ENCODE measurements at regions not wholly inside any gene's neighbourhood (a gene's known extent, or its start where the extent isn't known, plus 50 kb on each side); places are given as distances from the start of the nearest gene placed in this dataset.
"Not testable (repeated sequence)": the region's sequence is repeated elsewhere in the genome, so short reads cannot be mapped to it uniquely, and the experiment has no call there.

DNA sequence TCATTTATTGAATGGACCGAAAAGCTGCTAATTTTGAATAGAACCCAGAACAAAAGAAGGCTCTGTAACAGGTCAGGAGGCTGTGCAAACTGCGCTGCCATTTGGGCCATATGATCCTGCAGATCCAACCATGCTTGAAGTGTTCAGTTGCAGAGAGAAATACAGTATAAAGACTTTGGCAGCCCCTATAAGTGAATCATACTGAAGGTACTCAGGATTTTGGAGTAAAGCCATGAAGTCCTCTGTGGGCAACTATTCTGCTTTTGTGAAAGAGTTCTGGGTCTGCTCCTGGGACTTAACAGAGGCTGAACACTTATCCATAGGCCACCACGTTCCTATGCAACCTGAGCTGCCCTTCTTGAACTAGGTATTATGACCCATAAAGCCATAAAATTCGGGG lies 1613.6 kb upstream of the PRMT6 start:
- no peak overlapping the region for H3K4me3 ChIP-seq
- H3K36me3 ChIP-seq: no peaks in the 10 kb centered on the region
- no peaks in the 10 kb centered on the region for H3K27me3 ChIP-seq
- TF ChIP-seq, protein P1, sequence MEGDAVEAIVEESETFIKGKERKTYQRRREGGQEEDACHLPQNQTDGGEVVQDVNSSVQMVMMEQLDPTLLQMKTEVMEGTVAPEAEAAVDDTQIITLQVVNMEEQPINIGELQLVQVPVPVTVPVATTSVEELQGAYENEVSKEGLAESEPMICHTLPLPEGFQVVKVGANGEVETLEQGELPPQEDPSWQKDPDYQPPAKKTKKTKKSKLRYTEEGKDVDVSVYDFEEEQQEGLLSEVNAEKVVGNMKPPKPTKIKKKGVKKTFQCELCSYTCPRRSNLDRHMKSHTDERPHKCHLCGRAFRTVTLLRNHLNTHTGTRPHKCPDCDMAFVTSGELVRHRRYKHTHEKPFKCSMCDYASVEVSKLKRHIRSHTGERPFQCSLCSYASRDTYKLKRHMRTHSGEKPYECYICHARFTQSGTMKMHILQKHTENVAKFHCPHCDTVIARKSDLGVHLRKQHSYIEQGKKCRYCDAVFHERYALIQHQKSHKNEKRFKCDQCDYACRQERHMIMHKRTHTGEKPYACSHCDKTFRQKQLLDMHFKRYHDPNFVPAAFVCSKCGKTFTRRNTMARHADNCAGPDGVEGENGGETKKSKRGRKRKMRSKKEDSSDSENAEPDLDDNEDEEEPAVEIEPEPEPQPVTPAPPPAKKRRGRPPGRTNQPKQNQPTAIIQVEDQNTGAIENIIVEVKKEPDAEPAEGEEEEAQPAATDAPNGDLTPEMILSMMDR (IDR thresholded peaks at IDR 0.05): no peak
- DNase-seq (ENCODE audit: low spot score): no peak
- H3K27ac ChIP-seq: no peak overlapping the region
- H3K4me1 ChIP-seq: no peaks in the 10 kb centered on the region
- no peaks in the 10 kb centered on the region for H3K9me3 ChIP-seq

DNA sequence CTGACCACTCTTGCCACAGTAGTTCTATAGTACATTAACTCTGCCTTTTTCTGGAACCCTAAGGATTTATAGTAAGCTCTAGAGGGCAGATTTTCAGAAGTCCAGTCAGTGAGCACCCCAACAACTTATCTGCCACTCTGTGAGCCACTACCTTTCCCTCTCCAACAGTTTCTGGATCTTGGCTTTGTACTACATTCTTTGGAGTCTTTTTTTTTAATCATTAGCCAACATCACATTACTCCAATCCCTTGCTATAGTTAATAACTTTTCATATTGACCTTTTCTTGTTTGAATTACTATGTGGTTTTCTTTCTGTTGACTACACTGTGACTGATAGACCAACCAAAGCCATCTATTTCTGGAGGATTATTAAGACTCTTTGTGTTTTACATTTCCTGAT lies 1596.7 kb upstream of the PRMT6 start:
- TF ChIP-seq, protein P1 (IDR thresholded peaks at IDR 0.05): no peak
- no peaks in the 10 kb centered on the region for H3K4me1 ChIP-seq
- no peaks in the 10 kb centered on the region for H3K36me3 ChIP-seq
- H3K27ac ChIP-seq: no peak overlapping the region
- no peak for DNase-seq (ENCODE audit: low spot score)
- no peaks in the 10 kb centered on the region for H3K27me3 ChIP-seq
- H3K4me3 ChIP-seq: no peak overlapping the region
- no peaks in the 10 kb centered on the region for H3K9me3 ChIP-seq

GRCh38 chr1:105462308-105462707 lies 1594.2 kb upstream of the PRMT6 start:
- H3K36me3 ChIP-seq: no peaks in the 10 kb centered on the region
- DNase-seq (ENCODE audit: low spot score): no peak
- H3K27me3 ChIP-seq: no peaks in the 10 kb centered on the region
- no peak overlapping the region for H3K4me3 ChIP-seq
- no peaks in the 10 kb centered on the region for H3K4me1 ChIP-seq
- H3K9me3 ChIP-seq: no peaks in the 10 kb centered on the region
- TF ChIP-seq, protein P1 (IDR thresholded peaks at IDR 0.05): no peak
- no peak overlapping the region for H3K27ac ChIP-seq

GRCh38 chr1:105467549-105467948 lies 1588.9 kb upstream of the PRMT6 start:
- DNase-seq (ENCODE audit: low spot score): no peak
- Histone ChIP-seq H3K4me3 (no peak overlapping the region), H3K36me3 (no peaks in the 10 kb centered on the region), H3K9me3 (no peaks in the 10 kb centered on the region), H3K27me3 (no peaks in the 10 kb centered on the region), H3K27ac (no peak overlapping the region), H3K4me1 (no peaks in the 10 kb centered on the region)
- TF ChIP-seq, protein P1 (IDR thresholded peaks at IDR 0.05): no peak

GRCh38 chr1:105470541-105470940 lies 1585.9 kb upstream of the PRMT6 start:
- not testable (repeated sequence) for H3K9me3 ChIP-seq; H3K4me1 ChIP-seq; H3K36me3 ChIP-seq; H3K27me3 ChIP-seq; H3K27ac ChIP-seq; DNase-seq (ENCODE audit: low spot score); H3K4me3 ChIP-seq

DNA sequence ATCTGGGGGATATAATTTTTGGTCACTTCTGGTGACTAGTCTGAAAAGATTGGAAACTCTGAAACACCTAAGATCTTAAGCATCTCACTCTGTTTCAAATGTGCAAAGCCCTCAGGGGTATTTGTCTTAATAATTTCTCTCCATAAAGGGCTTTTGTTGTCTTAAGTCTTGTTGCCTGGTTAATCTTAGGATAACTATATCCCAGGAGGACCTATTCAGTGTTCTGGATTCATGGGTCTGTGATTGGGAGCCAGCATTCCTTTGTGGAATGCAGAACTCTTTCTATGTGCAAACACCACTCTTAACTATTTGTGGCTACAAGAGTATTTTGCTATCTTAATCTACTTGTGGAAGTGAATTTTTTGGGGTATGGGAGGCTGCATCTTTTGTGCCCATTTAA lies 1573.0 kb upstream of the PRMT6 start:
- Histone ChIP-seq H3K9me3 (no peaks in the 10 kb centered on the region), H3K4me1 (no peaks in the 10 kb centered on the region), H3K36me3 (no peaks in the 10 kb centered on the region), H3K4me3 (no peak overlapping the region), H3K27ac (no peak overlapping the region), H3K27me3 (no peaks in the 10 kb centered on the region)
- no peak for DNase-seq (ENCODE audit: low spot score)
- TF ChIP-seq, protein P1 (IDR thresholded peaks at IDR 0.05): no peak

Data from right atrium auricular region (tissue), 2 donors.